ENCODE measurements at regions not wholly inside any gene's neighbourhood (a gene's known extent, or its start where the extent isn't known, plus 50 kb on each side); places are given as distances from the start of the nearest gene placed in this dataset.
"Not testable (repeated sequence)": the region's sequence is repeated elsewhere in the genome, so short reads cannot be mapped to it uniquely, and the experiment has no call there.

DNA sequence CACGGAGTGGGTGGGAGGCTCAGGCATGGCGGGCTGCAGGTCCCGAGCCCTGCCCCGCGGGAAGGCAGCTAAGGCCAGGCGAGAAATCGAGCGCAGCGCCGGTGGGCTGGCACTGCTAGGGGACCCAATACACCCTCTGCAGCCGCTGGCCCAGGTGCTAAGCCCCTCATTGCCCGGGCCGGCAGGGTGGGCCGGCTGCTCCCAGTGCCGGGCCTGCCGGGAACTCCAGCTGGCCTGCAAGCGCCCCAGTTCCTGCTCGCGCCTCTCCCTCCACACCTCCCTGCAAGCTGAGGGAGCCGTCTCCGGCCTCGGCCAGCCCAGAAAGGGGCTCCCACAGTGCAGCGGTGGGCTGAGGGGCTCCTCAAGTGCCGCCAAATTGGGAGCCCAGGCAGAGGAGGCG is 50.7 kb upstream of the GBE1 start:
- not testable (repeated sequence) for FAIRE-seq
